CD14-positive monocyte (primary cell): ENCODE measurements at regions not wholly inside any gene's neighbourhood (a gene's known extent, or its start where the extent isn't known, plus 50 kb on each side); places are given as distances from the start of the nearest gene placed in this dataset.

Source experiments
- DNase-seq, 3 donors: peaks; one replicate each; pipeline ENCODE4 v3.0.0-alpha.2; 2011 to 2022
- H2AFZ ChIP-seq: 2 replicates; pipeline ENCODE4 v1.6.0; 2012; ENCODE audit warnings: mild to moderate bottlenecking, low read depth, low read length, inconsistent platforms; ENCODE audit not compliant: insufficient read depth, poor library complexity, severe bottlenecking
- H3K27ac ChIP-seq, 2 donors: 1 replicate in 1 of 2; 2 replicates in 1 of 2; pipeline ENCODE4 v1.5.1; 2012 to 2013; ENCODE audit warnings: low read length in 2 of 2, control low read depth in 1 of 2, inconsistent platforms in 1 of 2, low read depth in 1 of 2, mild to moderate bottlenecking in 1 of 2
- H3K27me3 ChIP-seq, 2 donors: one replicate each; pipeline versions ENCODE4 v1.6.0 to v1.6.1; 2011 to 2013; ENCODE audit warnings: low read length in 2 of 2; ENCODE audit not compliant: control insufficient read depth in 2 of 2, insufficient read depth in 2 of 2
- H3K36me3 ChIP-seq, 2 donors: replicated peaks in 1 of 2; 1 replicate in 1 of 2; 2 replicates in 1 of 2; pipeline versions ENCODE4 v1.5.1 to v1.6.1; 2012 to 2013; ENCODE audit warnings: low read length in 2 of 2, control low read depth in 1 of 2, inconsistent platforms in 1 of 2, mild to moderate bottlenecking in 1 of 2; ENCODE audit not compliant: insufficient read depth in 2 of 2, control insufficient read depth in 1 of 2
- H3K4me1 ChIP-seq, 2 donors: 1 replicate in 1 of 2; 2 replicates in 1 of 2; pipeline versions ENCODE4 v1.5.1 to v1.6.1; 2012 to 2013; ENCODE audit warnings: low read length in 2 of 2, control low read depth in 1 of 2, inconsistent platforms in 1 of 2, mild to moderate bottlenecking in 1 of 2, moderate library complexity in 1 of 2; ENCODE audit not compliant: insufficient read depth in 2 of 2, control insufficient read depth in 1 of 2
- H3K4me2 ChIP-seq: replicated peaks from 2 replicates; pipeline ENCODE3; 2012; ENCODE audit warnings: low read length, moderate library complexity, mild to moderate bottlenecking; ENCODE audit not compliant: poor library complexity, severe bottlenecking; ENCODE audit errors: extremely low read depth
- H3K4me3 ChIP-seq, 3 experiments: fragments of 200-600 bp in 1 of 3; sonication (generic) in 1 of 3; replicated peaks in 1 of 3; 1 replicate in 2 of 3; 2 replicates in 1 of 3; pipeline ENCODE4 v1.5.1; 2011 to 2013; ENCODE audit warnings: low read length in 3 of 3, mild to moderate bottlenecking in 3 of 3, control low read depth in 2 of 3, low read depth in 2 of 3, inconsistent platforms in 1 of 3, moderate library complexity in 1 of 3
- H3K79me2 ChIP-seq: 2 replicates; pipeline ENCODE4 v1.6.0; 2012; ENCODE audit warnings: mild to moderate bottlenecking, control low read depth, inconsistent platforms, low read length, moderate library complexity; ENCODE audit not compliant: insufficient read depth
- H3K9ac ChIP-seq: 2 replicates; pipeline ENCODE4 v1.6.0; 2017; ENCODE audit warnings: low read length, mild to moderate bottlenecking; ENCODE audit not compliant: insufficient read depth, poor library complexity, severe bottlenecking
- H3K9me3 ChIP-seq, 2 donors: replicated peaks in 1 of 2; 1 replicate in 1 of 2; 2 replicates in 1 of 2; pipeline versions ENCODE4 v1.5.1 to v1.6.1; 2012 to 2013; ENCODE audit warnings: low read length in 2 of 2, control low read depth in 1 of 2; ENCODE audit not compliant: control insufficient read depth in 1 of 2, insufficient read depth in 1 of 2
- H4K20me1 ChIP-seq: 2 replicates; pipeline ENCODE4 v1.6.0; 2012; ENCODE audit warnings: mild to moderate bottlenecking, low read length, control low read depth, moderate library complexity; ENCODE audit not compliant: insufficient read depth
- H3K27ac Mint-ChIP-seq, 7 donors: one replicate each; pipeline ENCODE4 v1.8.0; 2020; ENCODE audit warnings: mild to moderate bottlenecking in 7 of 7, mixed read lengths in 7 of 7, moderate library complexity in 6 of 7, inconsistent platforms in 2 of 7
- H3K27me3 Mint-ChIP-seq, 3 donors: one replicate each; pipeline ENCODE4 v1.8.0; 2021 to 2022; ENCODE audit warnings: low read depth in 3 of 3, mild to moderate bottlenecking in 3 of 3, mixed read lengths in 3 of 3, moderate library complexity in 3 of 3, inconsistent platforms in 1 of 3
- H3K36me3 Mint-ChIP-seq, 2 donors: one replicate each; pipeline ENCODE4 v1.8.0; 2020; ENCODE audit warnings: mixed read lengths in 2 of 2, inconsistent platforms in 1 of 2, mild to moderate bottlenecking in 1 of 2
- H3K4me1 Mint-ChIP-seq: one replicate; pipeline ENCODE4 v1.8.0; 2020; ENCODE audit warnings: mild to moderate bottlenecking, mixed read lengths
- H3K4me3 Mint-ChIP-seq, 2 donors: one replicate each; pipeline ENCODE4 v1.8.0; 2020; ENCODE audit warnings: mild to moderate bottlenecking in 2 of 2, mixed read lengths in 2 of 2, moderate library complexity in 1 of 2
- H3K9me3 Mint-ChIP-seq, 7 donors: one replicate each; pipeline ENCODE4 v1.8.0; 2020 to 2022; ENCODE audit warnings: mixed read lengths in 7 of 7, mild to moderate bottlenecking in 6 of 7, moderate library complexity in 6 of 7, inconsistent platforms in 2 of 7
- WGBS: methylation state at CpG from one replicate; pipeline ENCODE4 v1.1.5; 2013; ENCODE audit warnings: missing lambda C conversion rate; ENCODE audit not compliant: insufficient coverage; 5-methylcytosine and 5-hydroxymethylcytosine counted together
- intact Hi-C, 2 donors: fragments of 100-400 bp; cut with micrococcal nuclease; formaldehyde crosslinking; loops; one replicate each; pipeline versions ENCODE4 v1.15.0 to v1.15.1; 2023
- TF ChIP-seq, protein P1 (sequence below): fragments of 200-600 bp; IDR thresholded peaks from one replicate; pipeline ENCODE4 v1.8.0; 2022; ENCODE audit warnings: antibody characterized with exemption, mild to moderate bottlenecking

DNA sequence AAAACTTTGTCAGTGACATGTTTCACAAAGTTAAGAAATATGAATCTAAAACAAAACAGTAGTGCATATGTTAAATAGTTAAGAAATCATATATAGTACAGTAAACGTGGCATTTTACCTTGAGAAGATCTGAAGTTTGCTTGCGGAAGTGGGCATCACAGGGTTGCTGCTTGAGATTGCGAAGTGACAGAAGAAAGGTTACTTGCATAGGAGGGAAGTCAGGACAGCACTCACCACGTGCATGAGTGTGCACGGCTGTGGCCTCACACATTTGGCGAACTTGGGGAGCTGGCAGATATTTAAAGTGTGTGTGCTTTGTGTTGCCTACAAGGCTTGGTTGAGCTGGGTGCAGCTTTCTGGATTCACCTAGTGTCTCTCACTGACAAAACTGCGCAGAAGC, 431.5 kb upstream of the ARID1B start:
- no peaks in the 10 kb centered on the region for H4K20me1 ChIP-seq
- 25% methylated on average over 7 of the region's 7 CpGs for WGBS
- no peaks in the 10 kb centered on the region for H3K79me2 ChIP-seq
- peaks cover 0 to 1% (median 1%) of the 10 kb centered on the region in 3 donors for H3K27me3 Mint-ChIP-seq
- H3K9ac ChIP-seq: no peak overlapping the region
- H3K27ac Mint-ChIP-seq: peak overlapping the region in 1 of 7 donors; percentile 45
- no peak overlapping the region for H3K4me2 ChIP-seq
- no peak overlapping the region for H2AFZ ChIP-seq
- no peak overlapping the region for H3K4me3 Mint-ChIP-seq
- TF ChIP-seq, protein P1, sequence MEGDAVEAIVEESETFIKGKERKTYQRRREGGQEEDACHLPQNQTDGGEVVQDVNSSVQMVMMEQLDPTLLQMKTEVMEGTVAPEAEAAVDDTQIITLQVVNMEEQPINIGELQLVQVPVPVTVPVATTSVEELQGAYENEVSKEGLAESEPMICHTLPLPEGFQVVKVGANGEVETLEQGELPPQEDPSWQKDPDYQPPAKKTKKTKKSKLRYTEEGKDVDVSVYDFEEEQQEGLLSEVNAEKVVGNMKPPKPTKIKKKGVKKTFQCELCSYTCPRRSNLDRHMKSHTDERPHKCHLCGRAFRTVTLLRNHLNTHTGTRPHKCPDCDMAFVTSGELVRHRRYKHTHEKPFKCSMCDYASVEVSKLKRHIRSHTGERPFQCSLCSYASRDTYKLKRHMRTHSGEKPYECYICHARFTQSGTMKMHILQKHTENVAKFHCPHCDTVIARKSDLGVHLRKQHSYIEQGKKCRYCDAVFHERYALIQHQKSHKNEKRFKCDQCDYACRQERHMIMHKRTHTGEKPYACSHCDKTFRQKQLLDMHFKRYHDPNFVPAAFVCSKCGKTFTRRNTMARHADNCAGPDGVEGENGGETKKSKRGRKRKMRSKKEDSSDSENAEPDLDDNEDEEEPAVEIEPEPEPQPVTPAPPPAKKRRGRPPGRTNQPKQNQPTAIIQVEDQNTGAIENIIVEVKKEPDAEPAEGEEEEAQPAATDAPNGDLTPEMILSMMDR: no peak
- no peak overlapping the region for H3K27ac ChIP-seq
- H3K36me3 Mint-ChIP-seq: no peaks in the 10 kb centered on the region
- H3K4me3 ChIP-seq: no peak overlapping the region
- intact Hi-C loops: no loop called here
- no peaks in the 10 kb centered on the region for H3K36me3 ChIP-seq
- DNase-seq: peak in 2 of 3 donors; percentile 2 to 17
- no peaks in the 10 kb centered on the region for H3K27me3 ChIP-seq
- H3K9me3 ChIP-seq: no peaks in the 10 kb centered on the region
- peaks cover 34 to 44% of the 10 kb centered on the region in 2 donors for H3K4me1 ChIP-seq
- peaks cover 42% of the 10 kb centered on the region for H3K4me1 Mint-ChIP-seq
- H3K9me3 Mint-ChIP-seq: no peaks in the 10 kb centered on the region

DNA sequence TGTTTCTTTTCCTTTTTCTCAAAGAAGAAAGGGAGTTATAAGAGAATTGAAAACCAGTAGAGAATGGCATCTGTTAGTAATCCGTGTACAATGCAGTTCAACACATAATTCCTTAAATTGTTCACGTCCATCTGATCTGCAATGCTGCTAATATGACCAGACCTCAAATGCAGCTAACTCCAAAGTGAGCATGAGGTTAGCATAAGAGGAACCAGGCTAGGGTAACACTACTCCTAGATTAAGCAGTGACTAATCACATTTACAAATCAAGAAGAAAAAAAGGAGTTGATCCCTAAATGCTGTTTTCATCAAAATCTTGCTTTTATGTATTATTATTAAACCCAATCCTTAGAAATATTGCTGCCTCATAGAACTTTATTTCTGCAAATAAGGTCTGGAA, 432.7 kb upstream of the ARID1B start:
- no peaks in the 10 kb centered on the region for H3K27me3 ChIP-seq
- no peaks in the 10 kb centered on the region for H3K9me3 ChIP-seq
- DNase-seq: peak in 1 of 3 donors; percentile 2
- H3K27ac Mint-ChIP-seq: no peak overlapping the region
- no peaks in the 10 kb centered on the region for H3K36me3 ChIP-seq
- H2AFZ ChIP-seq: no peak overlapping the region
- H3K4me1 ChIP-seq: peaks cover 34 to 44% of the 10 kb centered on the region in 2 donors
- H3K4me3 Mint-ChIP-seq: no peak overlapping the region
- H3K4me2 ChIP-seq: no peak overlapping the region
- no CpG with 5 or more reads among the region's 2 CpGs for WGBS
- no peaks in the 10 kb centered on the region for H3K36me3 Mint-ChIP-seq
- no peaks in the 10 kb centered on the region for H3K79me2 ChIP-seq
- peaks cover 0 to 3% (median 0%) of the 10 kb centered on the region in 7 donors for H3K9me3 Mint-ChIP-seq
- no peak overlapping the region for H3K27ac ChIP-seq
- H3K27me3 Mint-ChIP-seq: peaks cover 0 to 3% (median 1%) of the 10 kb centered on the region in 3 donors
- no peak overlapping the region for H3K4me3 ChIP-seq
- peaks cover 42% of the 10 kb centered on the region for H3K4me1 Mint-ChIP-seq
- no peaks in the 10 kb centered on the region for H4K20me1 ChIP-seq
- TF ChIP-seq, protein P1: no peak
- intact Hi-C loops: no loop called here
- H3K9ac ChIP-seq: no peak overlapping the region
